Choroid plexus epithelial cell (primary cell): ENCODE measurements at regions not wholly inside any gene's neighbourhood (a gene's known extent, or its start where the extent isn't known, plus 50 kb on each side); places are given as distances from the start of the nearest gene placed in this dataset.
"Not testable (repeated sequence)": the region's sequence is repeated elsewhere in the genome, so short reads cannot be mapped to it uniquely, and the experiment has no call there.

Experiments used
- DNase-seq: peaks from one replicate; pipeline ENCODE4 v3.0.0-alpha.2; 2010; ENCODE audit warnings: low read depth
- H3K4me3 ChIP-seq: 2 replicates; pipeline ENCODE4 v1.5.1; 2011; ENCODE audit warnings: low read depth, mild to moderate bottlenecking, control low read depth, low read length, moderate library complexity
- CTCF ChIP-seq: conservative IDR thresholded peaks from 2 replicates; pipeline ENCODE4 v1.5.1; 2011; ENCODE audit warnings: low read depth, mild to moderate bottlenecking, control low read depth, inconsistent platforms, low read length, moderate library complexity

GRCh38 chrX:1006156-1006730, 206.2 kb downstream of the CRLF2 start:
- TF ChIP-seq CTCF, result no peak
- DNase-seq, result no peak
- no peak overlapping the region for H3K4me3 ChIP-seq

- TF ChIP-seq CTCF, result no peak
- no peak for DNase-seq
- H3K4me3 ChIP-seq, result no peak overlapping the region
Measured at GRCh38 chrX:1002611-1003010, 209.8 kb downstream of the CRLF2 start.

- H3K4me3 ChIP-seq, result no peak overlapping the region
- DNase-seq, result no peak
- TF ChIP-seq CTCF, result no peak
Measured at GRCh38 chrX:997631-998137, 214.8 kb downstream of the CRLF2 start.

- H3K4me3 ChIP-seq, result no peak overlapping the region
- no peak for TF ChIP-seq CTCF
- DNase-seq, result no peak
Measured at GRCh38 chrX:994780-995179, 217.7 kb downstream of the CRLF2 start.

- H3K4me3 ChIP-seq, result peak overlapping the region; percentile 34
- DNase-seq, result peak; percentile 94
Measured at GRCh38 chrX:989959-990510, 222.4 kb downstream of the CRLF2 start.

GRCh38 chrX:988530-988929, 223.9 kb downstream of the CRLF2 start:
- DNase-seq, H3K4me3 ChIP-seq: not testable (repeated sequence)

More at GRCh38 chrX:989959-990510, 222.4 kb downstream of the CRLF2 start:
- TF ChIP-seq CTCF, result no peak

- no peak overlapping the region for H3K4me3 ChIP-seq
- DNase-seq, result no peak
- no peak for TF ChIP-seq CTCF
Measured at GRCh38 chrX:981791-982626, 230.4 kb downstream of the CRLF2 start.
